Prostate gland (tissue), 2 donors: ENCODE measurements at regions not wholly inside any gene's neighbourhood (a gene's known extent, or its start where the extent isn't known, plus 50 kb on each side); places are given as distances from the start of the nearest gene placed in this dataset.

Source experiments
- CTCF ChIP-seq, 4 experiments: fragments of 200-600 bp in 2 of 4; fragments of 450-650 bp in 2 of 4; sonication (generic) in 2 of 4; IDR thresholded peaks; 1 replicate in 3 of 4; 2 replicates in 1 of 4; pipeline ENCODE4 v1.5.1; 2016 to 2019; ENCODE audit warnings: antibody characterized with exemption in 4 of 4, mild to moderate bottlenecking in 2 of 4, moderate library complexity in 2 of 4
- POLR2A ChIP-seq: fragments of 450-650 bp; IDR thresholded peaks from one replicate; pipeline ENCODE4 v1.6.1; 2016; ENCODE audit warnings: antibody characterized with exemption, mild to moderate bottlenecking
- POLR2AphosphoS5 ChIP-seq: sonication (generic); formaldehyde crosslinking; IDR thresholded peaks from one replicate; pipeline ENCODE4 v1.6.1; 2017; ENCODE audit warnings: antibody characterized with exemption

- TF ChIP-seq POLR2A = no peak
- no peak for TF ChIP-seq CTCF (IDR thresholded peaks at IDR 0.05)
- TF ChIP-seq POLR2AphosphoS5 = no peak
Observed at GRCh38 chr7:13826752-13827151, 162.7 kb downstream of the ETV1 start.
